ENCODE measurements at regions not wholly inside any gene's neighbourhood (a gene's known extent, or its start where the extent isn't known, plus 50 kb on each side); places are given as distances from the start of the nearest gene placed in this dataset.
A peak's percentile ranks its signal among the peaks of the same experiment; 100 is the strongest.
"Not testable (repeated sequence)": the region's sequence is repeated elsewhere in the genome, so short reads cannot be mapped to it uniquely, and the experiment has no call there.

- no peak for DNase-seq
These were observed 83.2 kb downstream of the MANEA start for GRCh38 chr6:95660544-95660943.

- no peak for DNase-seq
These were observed 92.7 kb downstream of the MANEA start for GRCh38 chr6:95670011-95670463.

- DNase-seq, result no peak
These were observed 98.8 kb downstream of the MANEA start for GRCh38 chr6:95676011-95676628.

GRCh38 chr6:95679981-95680380 lies 102.6 kb downstream of the MANEA start:
- no peak for DNase-seq

GRCh38 chr6:95681736-95682135 lies 104.4 kb downstream of the MANEA start:
- DNase-seq, result no peak

- no peak for DNase-seq
These were observed 105.1 kb downstream of the MANEA start for GRCh38 chr6:95682476-95682875.

- DNase-seq, result no peak
These were observed 108.5 kb downstream of the MANEA start for GRCh38 chr6:95685822-95686221.

GRCh38 chr6:95686272-95686671 lies 108.9 kb downstream of the MANEA start:
- no peak for DNase-seq

- DNase-seq, result no peak
These were observed 109.6 kb downstream of the MANEA start for GRCh38 chr6:95686895-95687294.

- DNase-seq, result no peak
These were observed 110.5 kb downstream of the MANEA start for GRCh38 chr6:95687839-95688238.

- DNase-seq, result no peak
These were observed 113.0 kb downstream of the MANEA start for GRCh38 chr6:95690328-95690727.

- DNase-seq, result no peak
These were observed 115.8 kb downstream of the MANEA start for GRCh38 chr6:95693108-95693507.

- no peak for DNase-seq
These were observed 120.9 kb downstream of the MANEA start for GRCh38 chr6:95698271-95698670.

- DNase-seq, result peak; percentile 58
These were observed 146.3 kb downstream of the MANEA start for GRCh38 chr6:95723638-95724037.

GRCh38 chr6:95725344-95725743 lies 148.0 kb downstream of the MANEA start:
- DNase-seq, result no peak

- no peak for DNase-seq
These were observed 162.8 kb downstream of the MANEA start for GRCh38 chr6:95740157-95740556.

GRCh38 chr6:95741045-95741444 lies 163.7 kb downstream of the MANEA start:
- DNase-seq, result no peak

- no peak for DNase-seq
These were observed 165.5 kb downstream of the MANEA start for GRCh38 chr6:95742767-95743289.

- no peak for DNase-seq
These were observed 166.3 kb downstream of the MANEA start for GRCh38 chr6:95743591-95743990.

GRCh38 chr6:95758236-95759069 lies 181.1 kb downstream of the MANEA start:
- not testable (repeated sequence) for DNase-seq

- no peak for DNase-seq
These were observed 190.6 kb downstream of the MANEA start for GRCh38 chr6:95767897-95768463.

GRCh38 chr6:95768539-95768938 lies 191.2 kb downstream of the MANEA start:
- no peak for DNase-seq

- no peak for DNase-seq
These were observed 200.0 kb downstream of the MANEA start for GRCh38 chr6:95777338-95777737.

- DNase-seq, result no peak
These were observed 202.7 kb downstream of the MANEA start for GRCh38 chr6:95780037-95780436.
